Calu3 (cell line): ENCODE measurements at regions not wholly inside any gene's neighbourhood (a gene's known extent, or its start where the extent isn't known, plus 50 kb on each side); places are given as distances from the start of the nearest gene placed in this dataset.

Source experiments
- BruUV-seq: library from RNA; stranded (reverse); fragments of 400-500 nt; replicated peaks from 2 replicates; lab custom pipeline; 2021; lab: Mats Ljungman, UMichigan
- CTCF ChIA-PET: fragments of 300-600 bp; sonication (Branson Sonifier 250); formaldehyde crosslinking; loops from one replicate; lab custom pipeline; 2022; ENCODE audit warnings: antibody characterized with exemption; lab: Charles Lee
- DNase-seq: peaks from one replicate; pipeline ENCODE4 v3.0.0; 2022
- H3K27ac Mint-ChIP-seq: one replicate; pipeline ENCODE4 v1.8.0; 2022; ENCODE audit warnings: mixed read lengths; ENCODE audit not compliant: unreplicated experiment
- H3K27me3 Mint-ChIP-seq: one replicate; pipeline ENCODE4 v1.8.0; 2022; ENCODE audit warnings: mixed read lengths; ENCODE audit not compliant: unreplicated experiment
- H3K36me3 Mint-ChIP-seq: one replicate; pipeline ENCODE4 v1.8.0; 2022; ENCODE audit warnings: mild to moderate bottlenecking, moderate library complexity, mixed read lengths; ENCODE audit not compliant: insufficient read depth, unreplicated experiment
- H3K4me1 Mint-ChIP-seq: one replicate; pipeline ENCODE4 v1.8.0; 2022; ENCODE audit warnings: mild to moderate bottlenecking, low read depth, mixed read lengths; ENCODE audit not compliant: unreplicated experiment
- H3K4me3 Mint-ChIP-seq: one replicate; pipeline ENCODE4 v1.8.0; 2022; ENCODE audit warnings: mild to moderate bottlenecking, low read depth, moderate library complexity, mixed read lengths; ENCODE audit not compliant: unreplicated experiment
- H3K9me3 Mint-ChIP-seq: one replicate; pipeline ENCODE4 v1.8.0; 2022; ENCODE audit warnings: low read depth, mixed read lengths; ENCODE audit not compliant: unreplicated experiment
- intact Hi-C: fragments of 100-400 bp; cut with micrococcal nuclease; formaldehyde crosslinking; loops from one replicate; pipeline ENCODE4 v1.10.0; 2022; ENCODE audit not compliant: unreplicated experiment
- TF ChIP-seq, protein P1 (sequence below): fragments of 200-600 bp; IDR thresholded peaks from one replicate; pipeline ENCODE4 v1.8.0; 2022; ENCODE audit warnings: antibody characterized with exemption; ENCODE audit not compliant: unreplicated experiment

DNA sequence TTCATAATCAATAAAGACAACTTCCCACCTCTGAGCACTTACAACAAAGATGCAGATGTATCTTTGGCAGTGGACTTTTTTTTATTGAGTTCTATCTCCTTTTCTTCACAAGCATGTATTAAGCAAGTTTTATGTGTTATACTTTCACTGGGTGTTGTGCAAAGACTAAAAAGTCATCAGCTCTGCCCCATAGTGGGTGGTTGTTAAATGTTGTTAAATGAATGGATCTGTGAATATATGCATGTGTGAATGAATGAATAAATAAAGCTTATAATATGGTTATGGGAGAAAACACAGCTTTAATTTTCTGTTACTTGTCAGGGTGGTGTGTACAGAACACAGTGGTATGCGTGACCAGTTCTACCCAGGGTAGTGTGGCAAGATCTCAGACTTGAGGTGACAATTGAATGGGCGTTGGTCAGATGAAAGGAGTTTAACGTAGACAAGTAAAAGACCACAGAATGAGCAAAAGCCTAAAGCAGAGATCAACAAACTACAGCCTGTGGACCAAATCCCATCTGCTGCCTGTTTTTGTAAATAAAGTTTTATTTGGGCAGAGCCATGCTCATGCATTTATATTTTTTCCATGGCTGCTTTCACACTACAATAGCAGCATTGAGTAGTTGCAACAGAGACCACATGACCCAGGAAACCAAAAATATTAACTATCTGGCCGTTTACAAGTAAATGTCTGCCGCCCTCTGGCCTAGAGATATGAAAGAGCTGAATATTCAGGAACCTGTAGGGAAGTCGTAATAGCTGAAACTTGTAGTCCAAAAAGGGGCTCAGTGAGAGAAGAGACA lies 207.4 kb upstream of the EEA1 start:
- no peaks in the 10 kb centered on the region for H3K27me3 Mint-ChIP-seq
- BruUV-seq: no TSS peak
- H3K4me1 Mint-ChIP-seq: peaks cover 47% of the 10 kb centered on the region
- TF ChIP-seq, protein P1, sequence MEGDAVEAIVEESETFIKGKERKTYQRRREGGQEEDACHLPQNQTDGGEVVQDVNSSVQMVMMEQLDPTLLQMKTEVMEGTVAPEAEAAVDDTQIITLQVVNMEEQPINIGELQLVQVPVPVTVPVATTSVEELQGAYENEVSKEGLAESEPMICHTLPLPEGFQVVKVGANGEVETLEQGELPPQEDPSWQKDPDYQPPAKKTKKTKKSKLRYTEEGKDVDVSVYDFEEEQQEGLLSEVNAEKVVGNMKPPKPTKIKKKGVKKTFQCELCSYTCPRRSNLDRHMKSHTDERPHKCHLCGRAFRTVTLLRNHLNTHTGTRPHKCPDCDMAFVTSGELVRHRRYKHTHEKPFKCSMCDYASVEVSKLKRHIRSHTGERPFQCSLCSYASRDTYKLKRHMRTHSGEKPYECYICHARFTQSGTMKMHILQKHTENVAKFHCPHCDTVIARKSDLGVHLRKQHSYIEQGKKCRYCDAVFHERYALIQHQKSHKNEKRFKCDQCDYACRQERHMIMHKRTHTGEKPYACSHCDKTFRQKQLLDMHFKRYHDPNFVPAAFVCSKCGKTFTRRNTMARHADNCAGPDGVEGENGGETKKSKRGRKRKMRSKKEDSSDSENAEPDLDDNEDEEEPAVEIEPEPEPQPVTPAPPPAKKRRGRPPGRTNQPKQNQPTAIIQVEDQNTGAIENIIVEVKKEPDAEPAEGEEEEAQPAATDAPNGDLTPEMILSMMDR: no peak
- no peak overlapping the region for H3K4me3 Mint-ChIP-seq
- DNase-seq: no peak
- no peaks in the 10 kb centered on the region for H3K36me3 Mint-ChIP-seq
- CTCF ChIA-PET: interaction anchor here (2.1 kb wide), 1 partner anchor 14 kb away, joined by 6 read pairs; no protein-coding TSS in a partner anchor
- peak overlapping the region; percentile 59 for H3K27ac Mint-ChIP-seq
- intact Hi-C loops: loop anchor here (5.0 kb wide), 2 partner anchors 44 to 149 kb away; no protein-coding TSS in a partner anchor
- H3K9me3 Mint-ChIP-seq: no peaks in the 10 kb centered on the region

DNA sequence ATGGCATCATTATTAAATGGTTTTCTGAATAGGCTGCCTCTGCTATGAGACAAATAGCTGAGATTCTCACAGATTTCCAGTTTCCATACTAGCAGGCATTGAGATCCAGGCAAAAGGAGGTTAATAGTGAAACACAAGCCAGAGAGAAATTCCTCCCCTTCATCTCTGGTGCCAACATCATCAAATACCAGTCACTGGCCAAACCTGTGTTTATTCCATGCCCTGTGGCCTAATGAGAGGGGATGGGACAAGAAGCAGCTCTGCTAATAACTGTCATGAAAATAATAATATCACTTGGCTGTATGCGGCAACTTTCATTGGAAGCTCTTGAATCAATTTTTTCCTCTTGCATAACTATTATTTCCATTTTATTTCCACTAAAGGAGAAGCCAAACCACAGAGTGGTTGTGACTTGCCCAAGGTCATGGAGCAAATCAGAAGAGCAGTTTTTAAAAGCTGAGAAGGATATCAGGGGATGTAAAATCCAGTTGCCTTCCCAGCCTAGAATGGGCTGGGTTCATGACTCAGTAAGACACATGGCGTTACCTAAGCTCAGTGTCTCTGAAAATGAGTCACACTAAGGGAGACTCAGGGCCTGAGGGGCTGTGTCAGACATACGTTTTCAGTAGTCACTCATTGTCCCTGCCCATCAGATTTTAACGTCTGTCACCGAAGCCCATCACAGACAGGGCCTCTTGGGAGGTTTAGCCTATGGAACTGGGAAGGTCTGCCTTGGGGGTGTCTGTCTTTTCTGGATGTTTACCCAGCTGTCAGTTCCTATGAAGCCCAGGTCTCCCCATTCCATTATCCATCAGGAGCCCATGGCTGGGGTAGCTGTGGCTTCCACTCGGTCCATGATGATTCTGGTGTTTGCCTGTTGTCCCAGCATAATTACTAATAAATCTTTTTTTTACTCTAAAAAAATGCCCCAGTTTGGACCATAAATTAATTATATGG lies 208.8 kb upstream of the EEA1 start:
- Mint-ChIP-seq H3K4me1 (peaks cover 47% of the 10 kb centered on the region), H3K27ac (no peak overlapping the region), H3K27me3 (no peaks in the 10 kb centered on the region), H3K9me3 (no peaks in the 10 kb centered on the region), H3K4me3 (no peak overlapping the region), H3K36me3 (no peaks in the 10 kb centered on the region)
- CTCF ChIA-PET: interaction anchor here (1.1 kb wide), 1 partner anchor 17 kb away, joined by 4 read pairs; no protein-coding TSS in a partner anchor
- intact Hi-C loops: loop anchor here (2.0 to 5.0 kb wide), 3 partner anchors 46 to 151 kb away; no protein-coding TSS in a partner anchor
- BruUV-seq: no TSS peak
- TF ChIP-seq, protein P1: no peak
- peak; percentile 25 for DNase-seq

DNA sequence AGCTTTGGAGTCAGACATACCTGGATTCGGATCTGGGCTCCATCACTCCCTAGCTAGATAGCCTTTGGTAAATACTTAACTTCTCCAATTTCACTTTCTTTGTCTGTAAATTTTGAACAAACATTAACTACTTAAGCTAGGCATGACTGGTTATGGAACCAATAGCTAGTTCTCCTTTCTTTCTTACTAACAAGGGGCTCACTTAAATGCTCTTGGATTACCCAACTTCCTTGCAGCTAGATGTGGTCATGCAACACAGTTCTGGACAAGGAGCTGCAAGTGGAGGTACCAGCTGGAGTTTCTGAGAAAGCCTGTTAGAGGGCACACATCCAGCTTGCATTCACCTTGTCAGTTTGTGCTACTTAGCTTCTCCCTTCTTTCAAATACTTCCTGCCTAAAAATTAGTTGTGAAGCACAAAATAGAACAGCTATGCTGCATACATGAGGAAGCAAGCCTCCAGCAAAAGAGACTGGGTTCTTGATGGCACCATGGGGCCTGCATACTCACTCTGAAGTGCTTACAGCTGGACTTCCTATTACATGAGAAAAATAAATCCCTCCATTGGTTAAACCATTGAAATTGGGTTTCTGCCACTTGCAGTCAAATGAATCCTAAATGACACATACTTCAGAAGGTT lies 210.1 kb upstream of the EEA1 start:
- Mint-ChIP-seq H3K27ac (no peak overlapping the region), H3K4me3 (no peak overlapping the region), H3K27me3 (no peaks in the 10 kb centered on the region), H3K9me3 (no peaks in the 10 kb centered on the region), H3K4me1 (peaks cover 47% of the 10 kb centered on the region), H3K36me3 (no peaks in the 10 kb centered on the region)
- intact Hi-C loops: loop anchor here (2.0 to 5.0 kb wide), 3 partner anchors 47 to 152 kb away; no protein-coding TSS in a partner anchor
- CTCF ChIA-PET: interaction anchor here (1.6 kb wide), 1 partner anchor 24 kb away, joined by 6 read pairs; no protein-coding TSS in a partner anchor
- BruUV-seq: no TSS peak
- DNase-seq: no peak
- TF ChIP-seq, protein P1: no peak

DNA sequence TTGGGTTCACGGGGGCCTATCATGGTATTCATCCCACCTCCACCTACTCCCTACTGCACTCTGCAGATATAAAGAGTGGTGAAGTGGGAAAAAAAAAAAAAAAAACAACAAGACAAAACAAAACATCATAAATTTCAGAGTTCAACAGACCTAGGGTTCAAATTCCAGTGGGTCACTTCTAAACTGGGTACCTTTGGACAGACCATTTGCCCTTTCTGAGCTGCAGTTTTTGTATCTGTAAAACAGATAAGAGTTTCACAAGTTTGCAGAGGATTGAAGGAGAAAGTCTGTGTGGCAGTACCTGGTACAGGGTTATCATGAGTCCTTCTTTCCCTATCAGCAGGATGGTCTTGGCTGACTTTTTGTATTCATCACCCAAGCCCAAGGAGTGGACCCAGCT lies 211.2 kb upstream of the EEA1 start:
- no peak overlapping the region for H3K27ac Mint-ChIP-seq
- H3K4me3 Mint-ChIP-seq: no peak overlapping the region
- CTCF ChIA-PET: interaction anchor here (0.7 to 1.6 kb wide), 2 partner anchors 23 to 128 kb away, joined by 5 to 6 read pairs; no protein-coding TSS in a partner anchor
- H3K4me1 Mint-ChIP-seq: peaks cover 39% of the 10 kb centered on the region
- H3K9me3 Mint-ChIP-seq: no peaks in the 10 kb centered on the region
- intact Hi-C loops: no loop called here
- BruUV-seq: no TSS peak
- no peaks in the 10 kb centered on the region for H3K27me3 Mint-ChIP-seq
- TF ChIP-seq, protein P1: no peak
- no peaks in the 10 kb centered on the region for H3K36me3 Mint-ChIP-seq
- no peak for DNase-seq
